ENCODE measurements at regions not wholly inside any gene's neighbourhood (a gene's known extent, or its start where the extent isn't known, plus 50 kb on each side); places are given as distances from the start of the nearest gene placed in this dataset.
A peak's percentile ranks its signal among the peaks of the same experiment; 100 is the strongest.
"Not testable (repeated sequence)": the region's sequence is repeated elsewhere in the genome, so short reads cannot be mapped to it uniquely, and the experiment has no call there.

GRCh38 chr2:97312426-97312825 is 199.5 kb downstream of the ANKRD36 start:
- not testable (repeated sequence) for H3K27ac ChIP-seq; H3K27me3 ChIP-seq; DNase-seq (ENCODE audit: low spot score); H3K9me3 ChIP-seq; H3K4me3 ChIP-seq; H3K4me1 ChIP-seq; H3K36me3 ChIP-seq

GRCh38 chr2:97305426-97305825 is 192.5 kb downstream of the ANKRD36 start:
- not testable (repeated sequence) for H3K4me3 ChIP-seq; H3K9me3 ChIP-seq; DNase-seq (ENCODE audit: low spot score); H3K27me3 ChIP-seq; H3K4me1 ChIP-seq; H3K27ac ChIP-seq; H3K36me3 ChIP-seq

- DNase-seq (ENCODE audit: low spot score), result peak; percentile 9
These were observed 189.9 kb downstream of the ANKRD36 start for GRCh38 chr2:97302881-97303280.

GRCh38 chr2:97301771-97302170 is 188.8 kb downstream of the ANKRD36 start:
- not testable (repeated sequence) for H3K4me3 ChIP-seq; H3K36me3 ChIP-seq; H3K9me3 ChIP-seq; H3K27ac ChIP-seq; H3K4me1 ChIP-seq; H3K27me3 ChIP-seq; DNase-seq (ENCODE audit: low spot score)

More at GRCh38 chr2:97302881-97303280, 189.9 kb downstream of the ANKRD36 start:
- H3K27ac ChIP-seq, H3K9me3 ChIP-seq, H3K4me1 ChIP-seq, H3K4me3 ChIP-seq, H3K27me3 ChIP-seq, H3K36me3 ChIP-seq: not testable (repeated sequence)

All from right atrium auricular region (tissue), 2 donors.